ENCODE measurements at regions not wholly inside any gene's neighbourhood (a gene's known extent, or its start where the extent isn't known, plus 50 kb on each side); places are given as distances from the start of the nearest gene placed in this dataset.

GRCh38 chr4:117479673-117480072 is 394.3 kb upstream of the TRAM1L1 start:
- Histone ChIP-seq H3K79me2 (ENCODE audit: insufficient read depth, low read length) (no peaks in the 10 kb centered on the region), H2AFZ (ENCODE audit: low read depth, low read length, poor library complexity, severe bottlenecking) (no peak overlapping the region), H4K20me1 (ENCODE audit: insufficient read depth) (no peaks in the 10 kb centered on the region), H3K9me2 (ENCODE audit: insufficient read depth) (no peaks in the 10 kb centered on the region; the same call in 1 of the 2 replicates), H3K9ac (ENCODE audit: low read length) (no peak overlapping the region), H3K27me3 (ENCODE audit: insufficient read depth, low read length) (no peaks in the 10 kb centered on the region), H3K4me1 (ENCODE audit: control insufficient read depth in 1 of 2, insufficient read depth in 2 of 2, low read length in 2 of 2) (no peaks in the 10 kb centered on the region), H3K9me3 (ENCODE audit: control insufficient read depth in 1 of 2, insufficient read depth in 1 of 2, low read depth in 1 of 2, low read length in 2 of 2) (no peaks in the 10 kb centered on the region), H3K4me2 (ENCODE audit: low read length) (no peak overlapping the region), H3K27ac (ENCODE audit: low read depth, low read length) (no peak overlapping the region), H3K36me3 (ENCODE audit: control insufficient read depth in 1 of 2, insufficient read depth in 2 of 2, low read length in 2 of 2) (no peaks in the 10 kb centered on the region), H3K4me3 (replicated peaks in 1 of 2; ENCODE audit: low read depth in 1 of 2, low read length in 2 of 2) (no peak overlapping the region)
- TF ChIP-seq CEBPB (IDR thresholded peaks at IDR 0.05; ENCODE audit: low read depth) = no peak
- no peak for TF ChIP-seq REST (IDR thresholded peaks at IDR 0.05; ENCODE audit: low read depth)
- TF ChIP-seq ZNF274 (IDR thresholded peaks at IDR 0.05; ENCODE audit: low read depth, low read length) = no peak
- no peak for TF ChIP-seq RAD21 (IDR thresholded peaks at IDR 0.05; ENCODE audit: low read depth)
- TF ChIP-seq CTCF (IDR thresholded peaks at IDR 0.05 in 2 of 3, conservative IDR thresholded peaks at IDR 0.05 in 1 of 3; ENCODE audit: borderline replicate concordance in 1 of 3, insufficient read depth in 1 of 3, low read depth in 2 of 3, low read length in 2 of 3) = no peak
- TF ChIP-seq CBX3 (IDR thresholded peaks at IDR 0.05; ENCODE audit: low read depth) = no peak
- no peak for TF ChIP-seq POLR2AphosphoS5 (IDR thresholded peaks at IDR 0.05; ENCODE audit: low read depth, low read length)
- no peak for TF ChIP-seq SRF (IDR thresholded peaks at IDR 0.05; ENCODE audit: low read depth)
- intact Hi-C loops (cut with micrococcal nuclease) = no loop called here
- DNase-seq (ENCODE audit: low read depth, low spot score) (no peak), ATAC-seq (no peak)
- ChIA-PET CTCF (no interaction called here), POLR2A (no interaction called here), RAD21 (ENCODE audit: low non-redundant PET in 1 of 2, low total read pairs in 2 of 2, uncharacterized antibody in 2 of 2, unreplicated experiment in 2 of 2) (no interaction called here)
- BruUV-seq (replicated peaks) = no TSS peak

Measured in HCT116 (cell line).